ENCODE measurements at regions not wholly inside any gene's neighbourhood (a gene's known extent, or its start where the extent isn't known, plus 50 kb on each side); places are given as distances from the start of the nearest gene placed in this dataset.

DNA sequence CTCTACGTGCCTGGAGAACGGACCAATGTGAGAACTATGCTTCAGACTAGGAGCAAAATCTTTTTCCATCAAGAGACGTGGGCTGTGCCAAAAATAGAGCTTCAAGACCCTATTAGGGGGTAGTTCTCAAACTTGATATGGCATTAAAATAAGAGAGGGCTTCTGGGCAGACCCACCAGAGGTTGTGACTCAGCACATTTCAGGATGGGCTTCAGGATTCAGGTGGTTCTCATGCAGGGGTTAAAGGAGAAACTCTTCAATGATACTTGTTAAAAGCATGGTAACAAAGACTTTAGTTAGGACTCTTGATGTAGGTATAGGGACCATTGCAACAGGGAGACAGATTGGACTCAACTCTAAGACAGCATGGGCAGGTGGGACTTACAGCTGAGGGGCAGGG lies 195.5 kb downstream of the RGS3 start:
- no peak overlapping the region for H3K27ac ChIP-seq
- TF ChIP-seq CTCF (conservative IDR thresholded peaks at IDR 0.05), result no peak

DNA sequence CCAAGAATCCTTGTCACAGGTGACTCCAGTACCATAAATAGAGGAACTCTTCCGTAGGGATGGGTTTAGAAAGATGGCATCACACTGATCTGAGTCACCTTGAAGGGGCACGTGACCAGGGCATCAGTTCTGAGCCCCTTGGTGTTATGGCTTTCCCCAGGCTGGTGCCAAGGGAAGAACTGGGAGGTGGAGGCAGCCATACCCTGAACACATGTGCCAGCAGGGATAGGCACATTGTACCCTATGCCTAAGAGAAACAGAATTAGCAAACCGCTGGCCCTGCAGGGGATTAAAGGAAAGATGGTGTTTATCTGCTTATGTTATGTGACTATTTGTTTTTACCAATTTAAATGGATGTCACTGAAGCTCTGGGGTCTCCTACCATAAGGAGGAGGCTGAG lies 196.2 kb downstream of the RGS3 start:
- TF ChIP-seq CTCF (conservative IDR thresholded peaks at IDR 0.05), result no peak
- H3K27ac ChIP-seq, result no peak overlapping the region

DNA sequence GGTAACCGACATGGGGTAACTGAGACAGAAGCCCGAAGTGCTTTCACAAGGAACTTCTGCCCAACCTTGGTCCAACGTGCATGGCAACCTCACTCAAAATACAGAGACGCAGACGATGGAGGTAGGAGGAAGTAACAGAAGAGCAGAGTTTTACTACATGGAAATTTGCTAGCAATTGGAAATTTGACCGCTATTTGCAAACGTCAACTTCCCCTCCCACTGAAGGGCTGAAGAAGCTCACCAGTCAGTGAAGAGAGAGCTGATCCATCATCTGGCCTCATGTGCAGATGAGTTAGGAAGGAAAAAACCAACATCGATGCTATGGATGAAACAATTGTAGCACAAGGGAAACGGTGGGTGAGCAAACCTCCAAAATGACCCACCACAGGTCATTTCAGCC lies 196.7 kb downstream of the RGS3 start:
- TF ChIP-seq CTCF (conservative IDR thresholded peaks at IDR 0.05), result no peak
- H3K27ac ChIP-seq, result no peak overlapping the region

DNA sequence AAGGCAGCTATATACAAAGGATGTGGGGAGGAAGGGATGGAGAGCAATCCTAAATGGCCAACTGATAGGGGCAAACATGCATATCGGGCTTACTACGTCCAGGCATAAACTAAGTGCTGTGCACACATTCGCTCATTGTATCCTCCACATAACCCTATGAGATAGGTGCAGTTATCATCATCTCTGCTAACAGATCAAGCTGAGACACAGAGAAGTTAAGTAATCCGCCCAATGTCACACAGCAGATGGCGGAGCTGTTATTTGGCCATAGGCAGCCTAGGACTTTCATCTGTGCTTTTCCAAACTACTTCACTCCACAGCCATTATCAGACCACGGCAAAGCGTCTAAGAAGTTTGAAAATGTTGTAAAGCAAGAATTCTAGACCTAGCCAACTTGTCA lies 197.5 kb downstream of the RGS3 start:
- no peak for TF ChIP-seq CTCF (conservative IDR thresholded peaks at IDR 0.05)
- H3K27ac ChIP-seq, result no peak overlapping the region

DNA sequence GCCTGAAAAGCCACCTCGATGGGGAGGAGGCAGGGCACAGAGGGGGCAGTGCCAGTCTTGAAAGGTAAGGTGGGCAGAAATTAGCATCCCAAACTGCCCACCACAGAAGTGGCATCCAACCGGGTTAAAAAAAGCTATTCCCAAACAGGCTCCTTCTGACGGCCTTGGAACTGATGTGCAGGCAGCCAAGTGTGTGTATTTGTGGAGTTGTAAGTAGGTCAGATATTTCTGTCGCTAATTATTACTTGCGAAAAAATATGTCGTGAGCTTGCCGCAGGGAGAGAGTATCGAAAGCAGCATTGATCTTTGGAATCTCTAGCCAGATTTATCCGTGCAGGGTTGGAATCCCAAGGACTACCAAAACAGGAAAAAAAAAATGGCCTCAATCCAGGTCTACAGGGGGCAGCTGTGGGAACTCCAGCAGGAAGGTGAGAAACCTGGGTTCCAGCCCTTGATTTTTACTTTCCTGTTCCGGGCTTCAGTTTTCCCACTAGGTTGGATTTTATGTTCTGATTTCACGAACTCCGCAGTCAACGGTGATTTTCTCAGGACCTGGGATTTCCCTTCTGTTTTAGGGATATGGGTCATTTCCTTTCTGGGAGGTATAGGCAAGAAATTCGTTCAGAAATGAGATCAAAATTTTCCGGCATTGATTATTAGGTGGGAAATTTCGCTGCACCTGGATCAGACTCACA lies 200.8 kb downstream of the RGS3 start:
- TF ChIP-seq CTCF (conservative IDR thresholded peaks at IDR 0.05), result no peak
- H3K27ac ChIP-seq, result no peak overlapping the region

GRCh38 chr9:113665064-113665463 lies 201.5 kb downstream of the RGS3 start:
- no peak for TF ChIP-seq CTCF (conservative IDR thresholded peaks at IDR 0.05)
- no peak overlapping the region for H3K27ac ChIP-seq

DNA sequence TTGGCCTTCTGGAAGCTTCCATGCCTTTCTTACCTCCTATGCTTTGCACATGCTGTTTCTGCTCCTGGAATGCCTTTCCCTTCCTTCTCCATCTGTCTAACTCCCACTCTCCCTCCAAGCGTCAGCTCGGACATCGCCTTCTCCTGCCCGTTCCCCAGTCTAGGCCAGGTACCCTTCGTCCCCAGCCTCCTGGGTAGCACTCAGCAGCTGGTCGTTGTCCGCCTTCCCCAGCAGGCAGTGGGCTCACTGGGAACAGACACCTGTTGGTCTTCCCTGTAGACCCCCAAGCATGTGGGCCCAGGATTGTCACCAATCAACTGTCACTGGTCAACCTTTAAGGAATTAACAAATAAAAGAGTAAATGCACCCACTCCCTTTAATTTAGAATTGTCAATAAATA lies 202.2 kb downstream of the RGS3 start:
- no peak for TF ChIP-seq CTCF (conservative IDR thresholded peaks at IDR 0.05)
- H3K27ac ChIP-seq, result no peak overlapping the region
